NCI-H446 (cell line): ENCODE measurements at regions not wholly inside any gene's neighbourhood (a gene's known extent, or its start where the extent isn't known, plus 50 kb on each side); places are given as distances from the start of the nearest gene placed in this dataset.
A peak's percentile ranks its signal among the peaks of the same experiment; 100 is the strongest.

Experiments used
- DNase-seq, 2 experiments: peaks; one replicate each; lab custom pipeline; 2025; lab: John Stamatoyannopoulos, UW

DNA sequence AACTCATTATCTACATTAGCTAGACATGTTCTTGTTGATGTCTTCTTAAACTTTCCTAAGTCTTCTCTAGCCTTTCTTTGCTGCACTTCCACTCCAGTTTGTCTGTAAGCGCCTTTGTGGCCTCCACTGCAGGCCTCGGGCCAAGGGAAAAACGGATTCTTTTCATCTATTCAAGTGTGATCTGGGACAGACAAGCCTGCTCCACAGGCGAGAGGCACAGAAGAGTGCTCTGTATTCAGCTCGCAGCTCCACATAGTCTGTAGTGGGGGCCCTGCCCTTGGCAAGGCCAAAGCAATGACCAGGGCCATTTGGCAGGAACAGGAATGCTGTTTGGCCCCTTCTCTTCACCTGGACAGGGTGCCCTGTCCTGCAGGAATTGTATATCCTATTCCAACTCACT is 84.1 kb upstream of the BARX2 start:
- DNase-seq = no peak

DNA sequence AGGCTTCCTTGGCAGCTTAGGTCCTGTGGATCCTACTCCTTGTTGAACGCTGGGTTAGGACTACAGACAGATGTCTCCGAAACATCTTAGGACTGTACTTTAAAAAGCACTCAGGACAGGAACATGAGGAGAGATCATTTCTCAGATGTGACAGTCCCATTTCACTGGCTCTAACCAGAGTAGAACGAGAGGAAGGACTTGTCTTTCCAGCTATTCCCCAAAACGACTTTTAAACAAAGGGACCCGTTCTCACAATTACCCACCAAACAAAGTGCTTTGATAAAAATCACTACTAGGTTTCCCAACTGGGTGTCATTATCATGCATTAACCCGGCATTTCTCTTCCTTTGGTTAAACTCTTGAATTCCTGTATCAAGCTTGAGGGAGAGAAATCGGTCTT is 84.7 kb upstream of the BARX2 start:
- DNase-seq = no peak

DNA sequence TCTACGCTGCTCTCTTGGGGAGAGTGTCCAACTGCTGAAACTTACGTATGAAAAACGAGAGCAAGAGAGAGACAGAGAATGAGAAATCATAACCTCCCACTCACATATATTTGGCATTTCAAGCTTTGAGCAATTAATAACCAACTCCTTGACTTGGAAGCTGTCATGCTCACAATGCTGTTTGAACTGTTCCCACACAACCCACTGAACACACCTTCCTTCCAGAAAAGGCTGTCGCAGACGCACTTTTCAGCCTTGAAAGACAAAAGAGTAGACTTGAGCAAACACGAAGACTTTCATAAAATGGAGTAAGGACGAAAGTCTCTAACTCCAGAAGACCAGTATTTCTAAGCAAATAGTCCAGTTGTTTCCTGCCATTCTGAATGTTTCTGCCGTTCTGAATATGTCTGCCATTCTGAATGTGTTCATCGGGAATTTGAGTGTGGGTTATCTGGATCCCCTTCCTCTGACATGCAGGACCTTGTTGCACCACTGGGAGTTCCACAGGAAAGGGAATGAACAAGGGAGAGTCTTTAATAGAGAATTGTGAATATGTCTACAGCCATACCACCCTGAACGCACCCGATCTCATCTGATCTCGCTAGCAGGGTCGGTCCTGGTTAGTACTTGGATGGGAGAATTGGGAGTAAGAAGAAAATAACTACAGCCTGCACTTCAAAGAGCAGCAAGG is 86.2 kb upstream of the BARX2 start:
- no peak for DNase-seq

DNA sequence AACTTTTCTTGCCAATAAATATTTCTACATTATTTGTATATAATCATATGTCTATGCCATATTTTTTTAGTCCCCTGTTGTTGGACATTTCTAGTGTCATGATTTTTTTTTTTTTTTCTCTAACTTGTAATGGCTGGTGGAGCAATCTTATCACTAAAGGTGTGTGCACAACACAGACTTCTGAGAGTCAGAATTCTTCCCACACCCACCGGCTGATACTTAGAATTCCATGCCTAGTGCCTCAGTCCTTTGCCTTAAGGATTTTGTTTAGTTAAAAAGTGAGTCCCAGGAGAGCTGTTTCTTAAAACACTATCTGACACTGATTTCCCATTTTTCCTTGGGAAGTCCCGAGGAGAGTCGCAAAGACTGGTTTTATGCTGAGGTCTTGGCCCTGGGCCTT is 87.7 kb upstream of the BARX2 start:
- no peak for DNase-seq

DNA sequence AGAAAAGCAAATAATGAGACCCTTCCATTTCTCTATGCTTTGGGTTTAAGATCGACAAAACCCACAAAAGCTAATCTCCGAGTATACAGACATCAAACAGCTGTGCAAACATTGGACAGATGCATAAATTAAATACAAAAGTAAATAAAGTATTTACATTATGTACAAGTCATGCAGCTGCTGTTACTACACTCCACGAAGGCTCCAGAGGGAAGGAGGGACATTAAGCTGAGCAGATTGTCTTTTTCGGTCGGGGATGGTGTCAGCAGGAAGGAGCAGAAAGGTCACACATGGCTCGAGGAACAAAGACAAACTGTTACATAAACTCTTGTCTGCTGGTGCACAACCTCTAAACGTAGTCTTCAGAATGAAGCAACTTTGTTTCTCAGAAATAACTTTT is 88.8 kb upstream of the BARX2 start:
- no peak for DNase-seq

DNA sequence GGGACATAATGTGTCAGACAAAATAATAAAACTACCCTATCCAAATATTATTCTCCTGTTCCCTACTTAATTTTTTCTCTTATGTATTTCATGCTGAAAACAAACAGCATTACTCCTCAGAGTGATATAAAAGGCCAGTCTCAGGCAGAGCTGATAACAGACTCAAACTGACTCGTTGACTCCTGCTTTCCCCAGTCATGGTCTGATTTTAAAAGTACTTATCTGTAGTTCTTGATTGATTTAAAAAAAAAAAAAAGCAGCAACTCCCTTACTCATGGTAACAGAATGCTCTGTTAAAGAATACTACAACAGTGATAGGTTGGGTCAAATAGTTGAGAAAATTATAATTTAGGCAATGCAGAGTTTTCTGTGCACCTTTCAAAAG is 90.3 kb upstream of the BARX2 start:
- DNase-seq = no peak

DNA sequence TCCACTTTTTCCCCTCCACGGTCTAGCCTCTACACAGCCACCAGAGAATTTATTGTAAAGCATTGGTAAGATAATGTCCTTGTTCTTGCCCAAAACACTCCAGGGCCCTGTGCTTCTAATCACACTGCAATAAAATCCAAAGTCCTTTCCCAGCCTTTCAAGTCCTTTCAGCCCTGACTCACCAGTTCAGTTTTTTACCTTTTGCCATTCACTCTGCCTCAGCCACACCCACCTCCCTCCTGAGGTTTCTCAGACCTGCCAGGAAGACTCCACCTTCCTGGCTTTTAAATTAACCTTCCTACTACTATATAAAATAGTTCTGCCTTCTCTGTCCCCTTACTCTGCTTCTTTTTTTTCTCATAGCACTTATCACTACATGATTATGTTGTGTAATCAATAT is 91.0 kb upstream of the ARHGAP32 start:
- DNase-seq = no peak

DNA sequence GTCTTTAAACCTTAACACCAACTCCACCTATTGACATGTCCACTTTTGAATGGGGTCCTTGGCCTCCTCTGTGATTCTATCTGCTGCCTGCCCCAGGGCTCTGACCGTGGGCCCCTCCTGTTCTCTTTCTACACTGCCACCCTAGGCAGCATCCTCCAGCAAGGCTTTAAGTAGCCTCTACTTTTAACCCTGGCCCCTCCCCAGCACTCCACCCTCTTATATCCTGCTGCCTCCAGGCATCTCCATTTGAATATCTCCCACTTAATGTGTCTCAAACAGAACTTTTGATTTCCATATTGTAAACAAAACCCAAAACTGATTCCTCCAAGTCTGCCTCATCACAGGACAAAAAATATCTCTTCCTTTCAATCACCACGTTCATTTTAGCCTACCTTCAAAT is 90.5 kb upstream of the ARHGAP32 start:
- no peak for DNase-seq

DNA sequence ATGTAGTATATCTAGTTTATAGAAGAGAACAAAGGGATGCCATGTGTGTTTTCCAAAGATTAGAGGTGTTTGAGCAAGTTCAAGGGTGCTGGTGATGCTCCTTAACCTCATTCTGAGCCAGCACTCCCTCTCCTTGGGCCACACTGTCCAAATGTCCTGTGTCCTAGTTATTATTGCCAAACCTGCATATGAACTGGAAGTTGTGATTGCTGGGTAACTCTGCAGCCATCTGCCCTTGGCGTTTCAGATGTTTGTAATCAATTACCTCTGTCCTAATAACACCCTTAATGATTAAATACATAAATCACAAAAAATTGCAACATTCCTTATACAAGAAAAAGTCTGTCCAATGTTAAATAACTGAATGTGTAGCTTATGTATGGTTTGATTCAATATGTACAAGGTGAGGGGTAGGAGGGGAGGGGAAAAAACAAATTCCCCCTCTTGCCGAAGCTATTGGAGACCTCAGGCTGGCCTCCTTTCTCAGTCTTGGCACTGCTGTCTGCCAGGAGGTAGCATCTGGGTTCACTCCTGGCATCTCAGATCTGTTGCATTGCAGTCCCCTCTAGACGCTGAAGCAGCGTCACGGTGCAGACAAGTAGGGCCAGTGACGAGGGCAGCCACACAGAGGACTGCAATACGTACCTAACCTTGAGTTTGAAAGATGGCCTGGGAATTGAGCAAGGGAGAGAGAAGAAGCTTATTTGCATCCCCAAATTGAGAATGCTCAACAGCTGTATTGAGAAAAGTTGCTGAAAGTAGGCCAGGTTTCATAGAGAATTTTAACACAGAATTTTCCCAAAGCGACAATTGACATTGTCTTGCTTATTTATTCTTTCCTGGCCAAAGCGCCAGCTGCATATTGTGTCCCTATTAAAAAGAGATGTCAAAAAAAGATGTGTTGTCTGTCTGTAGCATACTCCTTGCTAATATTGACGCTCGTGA is 89.6 kb upstream of the ARHGAP32 start:
- peak in 1 of 2 experiments; percentile 31 for DNase-seq

DNA sequence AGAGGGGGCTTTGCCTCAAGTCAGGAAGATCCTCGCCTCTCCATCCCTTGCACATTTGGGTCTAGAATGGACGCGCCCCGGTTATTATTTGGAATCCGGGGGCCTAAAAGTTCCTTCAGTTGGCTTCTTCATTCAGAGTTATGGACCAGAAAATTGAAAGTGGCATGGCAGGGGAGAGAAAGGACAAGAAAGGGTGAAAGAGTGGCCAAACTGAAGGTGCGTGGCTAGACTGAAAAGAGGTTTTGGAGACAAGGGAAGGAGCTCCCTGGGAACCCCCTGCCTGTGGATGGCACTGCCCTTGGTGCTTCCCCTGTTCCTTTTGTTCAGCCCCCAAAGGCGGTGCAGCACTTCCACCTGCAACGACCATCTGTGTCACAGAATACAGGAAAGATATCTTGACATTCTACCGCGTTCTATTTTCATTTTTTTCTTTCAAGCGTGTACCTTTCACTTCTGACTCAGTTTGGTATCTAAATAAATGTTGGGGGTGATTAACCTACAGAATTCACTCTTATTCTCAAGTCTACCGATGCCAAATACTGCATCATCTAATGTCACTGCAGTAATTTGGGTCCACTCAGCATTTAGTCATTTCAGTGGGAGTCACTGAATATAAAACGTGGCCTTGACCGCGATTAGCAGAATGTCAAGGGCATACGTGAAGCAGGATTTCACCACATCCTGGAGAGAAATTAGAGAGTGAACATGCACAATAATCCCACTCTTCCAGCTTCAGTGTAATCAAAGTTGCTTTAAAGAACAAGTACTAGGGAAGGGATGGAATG is 88.1 kb upstream of the ARHGAP32 start:
- DNase-seq = peak in 1 of 2 experiments; percentile 35

DNA sequence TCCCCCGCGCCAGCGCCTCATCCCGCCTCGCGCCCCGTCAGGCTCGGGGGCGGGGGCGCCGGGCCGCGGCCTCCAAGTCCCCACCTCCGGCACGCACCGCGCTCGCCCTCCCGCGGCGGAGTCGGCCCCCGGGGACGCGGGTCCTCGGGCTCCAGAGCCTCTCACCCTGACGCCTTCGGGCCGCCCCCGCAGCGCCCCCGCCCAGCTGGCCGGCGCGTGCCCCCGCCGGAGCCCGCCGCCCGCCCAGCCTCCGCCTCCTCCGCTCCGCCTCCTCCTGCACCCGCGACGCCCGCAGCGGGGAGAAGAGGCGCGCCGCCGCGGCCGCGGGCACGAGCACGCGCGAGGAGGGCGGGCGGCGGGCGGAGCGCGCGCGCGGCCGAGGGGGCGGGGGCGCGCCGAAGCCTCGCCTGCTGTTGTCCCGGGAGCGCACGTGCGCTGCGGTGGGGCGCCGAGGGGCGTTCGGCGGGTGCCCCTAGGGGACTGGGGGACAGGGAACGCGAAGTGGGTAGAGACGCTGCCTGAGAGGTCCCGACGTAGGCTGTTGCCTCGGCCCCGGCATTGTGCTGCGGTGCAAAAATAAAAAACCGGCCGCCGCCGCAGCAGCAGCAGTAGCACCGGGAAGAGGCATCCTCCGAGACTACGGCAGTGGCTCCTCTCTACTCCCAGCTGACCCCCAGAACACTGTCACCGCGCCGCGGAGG is 87.4 kb upstream of the ARHGAP32 start:
- peak; percentile 28 to 87 for DNase-seq

DNA sequence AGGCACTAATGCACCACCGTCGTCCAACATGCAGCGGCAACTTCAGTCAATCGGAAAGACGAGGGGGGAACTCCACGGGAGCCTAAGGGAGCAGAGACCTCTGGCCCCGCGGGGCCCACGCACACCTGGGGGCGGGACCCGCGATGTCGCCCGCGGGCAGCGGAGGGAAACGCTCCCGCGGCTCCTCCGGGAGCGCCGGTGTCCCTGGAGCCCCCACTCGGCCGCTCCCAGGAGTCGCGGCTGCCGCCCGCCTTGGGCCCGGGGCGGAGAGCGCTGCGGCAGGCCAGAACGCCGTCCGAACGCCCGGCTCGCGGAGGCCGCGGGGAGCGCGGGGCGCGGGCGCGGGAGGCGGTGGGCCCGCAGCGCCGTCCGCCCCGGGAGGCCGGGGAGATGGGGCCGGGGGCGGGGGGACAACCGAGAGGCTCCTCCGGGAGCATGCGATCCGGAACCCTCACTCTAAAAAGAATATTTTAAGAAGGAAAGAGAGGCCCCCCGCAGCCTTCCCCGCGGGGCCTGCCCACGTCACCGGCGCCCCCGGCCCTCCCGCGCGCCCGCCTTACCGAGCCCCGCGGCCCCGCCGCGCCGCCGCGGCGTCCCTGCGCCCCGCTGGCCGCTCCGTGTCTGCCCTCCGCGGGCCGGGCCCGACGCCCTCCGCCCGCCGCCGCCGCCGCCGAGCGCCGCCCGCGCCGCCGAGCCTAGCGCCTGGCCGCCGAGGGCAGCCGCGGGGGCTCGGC is 86.6 kb upstream of the ARHGAP32 start:
- DNase-seq = no peak

DNA sequence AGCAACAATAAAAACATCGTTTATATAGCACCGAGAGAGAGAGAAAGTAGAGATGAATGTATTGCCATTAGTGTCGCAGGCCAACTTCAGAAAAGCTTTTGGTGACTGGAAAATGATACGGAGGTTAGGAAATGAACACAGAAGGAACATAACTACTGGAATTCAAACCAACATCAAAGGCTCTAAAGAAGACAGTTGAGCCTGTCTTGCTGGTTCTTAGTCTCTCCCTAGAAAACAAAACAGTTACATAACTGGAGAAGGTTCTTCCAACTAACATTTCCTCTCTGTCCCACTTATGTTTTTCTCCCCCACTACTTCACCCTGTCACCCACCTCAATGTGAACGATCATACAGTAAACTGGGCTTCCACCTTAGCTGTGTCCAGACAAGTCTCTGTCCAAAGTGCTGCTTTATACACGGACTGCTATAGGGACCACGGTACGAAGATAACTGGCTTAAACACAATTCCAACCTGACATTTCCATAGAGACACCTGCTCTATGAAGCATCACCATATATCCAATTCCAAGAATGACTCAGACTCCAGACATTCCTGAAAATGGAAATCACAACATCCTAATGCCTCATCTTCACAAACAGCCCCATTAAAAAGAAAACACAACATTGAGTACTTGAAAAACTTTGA is 85.2 kb upstream of the ARHGAP32 start:
- no peak for DNase-seq

DNA sequence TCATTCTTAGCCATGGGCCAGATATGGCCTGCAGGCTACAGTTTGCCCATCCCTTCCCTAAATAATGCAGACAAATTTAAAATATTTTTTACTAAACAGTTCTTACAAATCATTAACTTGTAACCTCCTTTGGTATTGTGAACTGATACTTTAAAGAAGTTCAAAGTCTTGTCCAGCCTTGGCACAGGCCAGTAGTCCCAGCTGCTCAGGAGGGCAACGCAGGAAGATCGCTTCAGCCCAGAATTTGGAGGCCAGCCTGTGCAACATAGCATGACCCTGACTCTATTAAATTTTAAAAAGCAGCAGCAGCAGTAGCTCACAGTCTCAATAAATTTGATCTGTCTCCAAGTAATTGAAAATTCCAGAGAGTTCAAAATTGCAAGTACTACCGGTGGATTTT is 83.7 kb upstream of the ARHGAP32 start:
- DNase-seq = peak in 1 of 2 experiments; percentile 18

DNA sequence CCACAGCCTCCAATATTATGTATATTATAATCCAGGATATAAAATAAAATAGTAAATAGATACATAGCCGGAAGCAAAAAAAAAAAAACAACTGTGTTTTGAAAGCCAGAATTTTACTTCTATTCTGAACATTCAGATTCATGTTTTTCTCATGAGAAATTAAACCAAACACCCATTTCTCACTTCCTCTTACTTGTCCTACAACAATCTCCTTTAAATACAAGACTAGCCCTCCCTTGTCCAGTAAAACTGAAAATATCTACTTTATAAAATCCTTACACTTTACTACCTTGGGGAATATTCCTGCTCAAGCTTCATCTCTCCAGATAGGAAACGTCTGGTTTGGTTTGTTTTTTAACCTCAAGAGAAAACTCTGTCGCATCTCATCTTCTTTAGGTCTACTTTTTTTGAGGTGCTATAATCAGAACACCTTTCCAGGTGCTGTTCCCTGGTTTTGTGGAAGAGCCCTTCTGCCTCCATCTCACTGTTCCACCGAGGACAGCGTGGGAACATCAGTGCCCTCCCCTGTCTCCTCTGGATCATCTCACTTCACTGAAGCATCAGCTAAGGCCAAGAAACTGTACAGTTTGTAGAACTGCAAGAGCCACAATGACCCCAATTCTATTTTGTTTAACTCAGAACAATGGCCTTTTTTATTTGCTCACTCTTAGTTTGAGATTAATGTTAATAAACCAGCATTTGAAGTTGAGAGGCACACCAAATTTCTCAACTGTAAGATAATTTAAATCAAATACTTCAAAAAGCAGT is 82.0 kb upstream of the ARHGAP32 start:
- DNase-seq = no peak

DNA sequence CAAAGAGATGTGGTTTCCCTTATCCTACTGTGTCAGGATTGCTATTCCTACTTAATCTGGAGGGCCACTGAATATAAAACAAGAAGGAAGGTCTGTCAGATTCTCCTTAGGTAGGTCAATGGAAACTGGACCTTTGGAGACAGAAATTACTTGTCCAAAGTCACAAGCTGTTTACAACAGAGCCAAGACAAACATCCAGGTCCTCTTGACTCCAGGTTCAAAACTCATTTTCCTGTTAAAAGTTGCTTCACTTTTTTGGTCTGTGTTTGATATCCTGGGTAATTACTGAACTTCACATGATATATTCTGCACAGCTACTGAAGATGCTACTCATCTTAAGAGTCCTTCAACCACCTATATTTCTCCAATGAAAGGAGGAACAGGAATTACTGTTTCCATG is 81.2 kb upstream of the ARHGAP32 start:
- no peak for DNase-seq

DNA sequence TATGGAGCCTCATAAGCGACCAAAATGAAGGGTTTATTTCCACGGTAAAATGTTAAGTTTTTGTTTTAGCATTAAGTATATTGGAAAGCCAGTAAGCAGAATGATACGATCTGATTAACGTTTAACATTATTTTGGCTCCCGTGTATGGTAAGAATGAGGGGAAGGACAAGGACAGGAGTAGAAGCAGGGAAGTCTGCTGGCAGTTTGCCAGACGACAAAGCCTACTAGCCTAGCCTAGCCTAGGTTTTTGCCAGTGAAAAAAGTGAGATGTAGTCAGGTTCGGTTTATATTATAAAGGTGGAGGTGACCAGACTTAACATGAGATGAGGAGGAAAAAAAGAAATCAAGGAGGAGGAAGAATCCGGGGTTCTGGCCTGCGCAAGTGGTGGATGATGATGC is 78.9 kb upstream of the ARHGAP32 start:
- no peak for DNase-seq

DNA sequence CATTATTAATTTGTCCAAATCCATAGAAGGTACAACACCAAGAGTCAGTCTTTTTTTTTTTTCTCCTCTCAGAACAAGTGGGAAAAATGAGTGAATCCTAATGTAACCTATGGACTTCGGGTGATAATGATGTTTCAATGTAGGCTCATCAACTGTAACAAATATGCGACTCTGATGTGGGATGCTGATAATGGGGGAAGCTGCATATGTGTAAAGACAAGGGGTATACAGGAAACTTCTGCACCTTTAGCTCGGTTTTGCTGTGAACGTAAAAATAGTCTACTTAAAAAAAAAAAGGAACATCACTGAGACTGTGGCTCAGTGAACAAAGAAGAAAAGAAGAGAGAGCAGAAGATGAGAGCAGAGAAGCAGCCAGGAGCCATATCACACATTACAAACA is 78.3 kb upstream of the ARHGAP32 start:
- DNase-seq = no peak

DNA sequence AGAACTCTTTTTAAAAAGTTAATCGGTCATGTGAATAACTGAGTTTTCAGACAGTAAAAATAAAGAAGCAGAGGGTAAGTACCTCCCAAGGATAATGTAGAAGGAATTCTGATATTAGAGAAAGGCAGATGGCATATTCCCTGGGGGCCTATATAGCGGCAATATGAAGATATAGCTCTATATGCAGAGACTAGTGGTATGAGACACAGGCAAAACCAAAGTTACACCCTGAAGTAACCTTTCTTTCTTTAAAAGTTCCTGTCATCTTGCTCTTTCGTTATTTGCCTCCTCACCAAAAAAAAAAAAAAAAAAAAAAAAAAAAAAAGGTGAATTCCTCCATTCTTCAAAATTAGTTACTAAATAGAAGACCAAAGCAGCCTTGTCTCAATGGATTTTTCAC is 76.2 kb upstream of the ARHGAP32 start:
- peak in 1 of 2 experiments; percentile 38 for DNase-seq

DNA sequence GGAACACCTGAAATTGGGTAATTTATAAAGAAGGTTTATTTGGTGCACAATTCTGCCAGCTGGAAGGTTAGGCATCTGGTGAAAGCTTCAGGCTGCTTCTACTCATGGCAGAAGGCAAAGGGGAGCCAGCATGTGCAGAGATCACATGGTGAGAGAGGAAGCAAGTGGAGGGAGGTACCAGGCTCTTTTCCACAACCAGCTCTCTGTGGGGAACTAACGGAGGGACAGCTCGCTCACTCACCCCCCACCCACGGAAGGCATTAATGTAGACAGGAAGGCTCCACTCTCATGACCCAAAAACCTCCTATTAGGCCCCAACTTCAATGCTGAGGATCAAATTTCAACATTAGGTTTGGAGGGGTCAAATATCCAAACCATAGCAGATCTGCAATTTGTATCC is 75.6 kb upstream of the ARHGAP32 start:
- no peak for DNase-seq
